CD4-positive, CD25-positive, alpha-beta regulatory T cell (primary cell): ENCODE measurements at regions not wholly inside any gene's neighbourhood (a gene's known extent, or its start where the extent isn't known, plus 50 kb on each side); places are given as distances from the start of the nearest gene placed in this dataset.
"Not testable (repeated sequence)": the region's sequence is repeated elsewhere in the genome, so short reads cannot be mapped to it uniquely, and the experiment has no call there.

Experiments used
- ATAC-seq, 2 donors: fragments of 150-1000 bp; cut with Tn5 transposase; one replicate each; pipeline ENCODE4 v1.10.0; 2021; ENCODE audit warnings: low read depth in 2 of 2, moderate number of reproducible peaks in 2 of 2, moderate library complexity in 1 of 2
- DNase-seq, 3 donors: peaks; one replicate each; pipeline versions ENCODE4 v3.0.0 to v3.0.0-alpha.2; 2012 to 2022; ENCODE audit warnings: mixed read lengths in 1 of 3
- H3K27ac ChIP-seq: one replicate; pipeline ENCODE4 v1.7.0; 2013; ENCODE audit warnings: mild to moderate bottlenecking, low read length; ENCODE audit not compliant: insufficient read depth, poor library complexity, severe bottlenecking
- H3K27me3 ChIP-seq: one replicate; pipeline ENCODE4 v1.7.0; 2013; ENCODE audit warnings: low read length; ENCODE audit not compliant: control insufficient read depth, insufficient read depth
- H3K36me3 ChIP-seq: one replicate; pipeline ENCODE4 v1.7.0; 2013; ENCODE audit warnings: mild to moderate bottlenecking, low read length, moderate library complexity; ENCODE audit not compliant: control insufficient read depth, insufficient read depth
- H3K4me1 ChIP-seq: 2 replicates; pipeline ENCODE4 v1.7.0; 2013; ENCODE audit warnings: mild to moderate bottlenecking, low read length; ENCODE audit not compliant: insufficient read depth, control insufficient read depth, poor library complexity, severe bottlenecking
- H3K4me3 ChIP-seq: one replicate; pipeline ENCODE4 v1.7.0; 2013; ENCODE audit warnings: low read depth, mild to moderate bottlenecking, low read length, moderate library complexity
- H3K9me3 ChIP-seq, 2 experiments: 1 replicate in 1 of 2; 2 replicates in 1 of 2; pipeline ENCODE4 v1.7.0; 2013; ENCODE audit warnings: low read length in 2 of 2, mild to moderate bottlenecking in 1 of 2, moderate library complexity in 1 of 2; ENCODE audit not compliant: control insufficient read depth in 2 of 2
- H3K27ac Mint-ChIP-seq, 3 donors: one replicate each; pipeline ENCODE4 v1.8.0; 2020 to 2022; ENCODE audit warnings: mild to moderate bottlenecking in 3 of 3, mixed read lengths in 3 of 3, moderate library complexity in 2 of 3
- H3K27me3 Mint-ChIP-seq: one replicate; pipeline ENCODE4 v1.8.0; 2022; ENCODE audit warnings: mild to moderate bottlenecking, mixed read lengths
- H3K36me3 Mint-ChIP-seq: one replicate; pipeline ENCODE4 v1.8.0; 2020; ENCODE audit warnings: mixed read lengths
- H3K4me1 Mint-ChIP-seq, 4 donors: one replicate each; pipeline ENCODE4 v1.8.0; 2020 to 2022; ENCODE audit warnings: mixed read lengths in 4 of 4, mild to moderate bottlenecking in 1 of 4
- H3K4me3 Mint-ChIP-seq, 4 donors: one replicate each; pipeline ENCODE4 v1.8.0; 2020 to 2022; ENCODE audit warnings: mild to moderate bottlenecking in 4 of 4, mixed read lengths in 4 of 4, moderate library complexity in 3 of 4
- H3K9me3 Mint-ChIP-seq, 7 donors: one replicate each; pipeline ENCODE4 v1.8.0; 2020 to 2022; ENCODE audit warnings: mixed read lengths in 7 of 7, mild to moderate bottlenecking in 3 of 7, moderate library complexity in 2 of 7

GRCh38 chr5:2153802-2154201 is 271.1 kb upstream of the IRX4 start:
- ATAC-seq (no peak), DNase-seq (no peak)
- no peaks in the 10 kb centered on the region for H3K36me3 Mint-ChIP-seq
- Histone ChIP-seq H3K4me1 (no peaks in the 10 kb centered on the region), H3K27me3 (no peaks in the 10 kb centered on the region), H3K36me3 (no peaks in the 10 kb centered on the region), H3K27ac (no peak overlapping the region), H3K4me3 (no peak overlapping the region), H3K9me3 (no peaks in the 10 kb centered on the region)
- H3K27ac Mint-ChIP-seq, result no peak overlapping the region
- H3K4me3 Mint-ChIP-seq, result no peak overlapping the region
- H3K9me3 Mint-ChIP-seq, result peaks cover 0 to 3% (median 0%) of the 10 kb centered on the region in 7 donors
- no peaks in the 10 kb centered on the region for H3K27me3 Mint-ChIP-seq
- H3K4me1 Mint-ChIP-seq, result peaks cover 0 to 5% (median 0%) of the 10 kb centered on the region in 4 donors

- no peaks in the 10 kb centered on the region for H3K36me3 Mint-ChIP-seq
- H3K27me3 Mint-ChIP-seq, result no peaks in the 10 kb centered on the region
- no peak overlapping the region for H3K4me3 Mint-ChIP-seq
- Histone ChIP-seq H3K9me3 (no peaks in the 10 kb centered on the region), H3K27ac (no peak overlapping the region), H3K4me1 (no peaks in the 10 kb centered on the region), H3K4me3 (no peak overlapping the region), H3K36me3 (no peaks in the 10 kb centered on the region), H3K27me3 (no peaks in the 10 kb centered on the region)
- peaks cover 0 to 5% (median 0%) of the 10 kb centered on the region in 4 donors for H3K4me1 Mint-ChIP-seq
- no peak overlapping the region for H3K27ac Mint-ChIP-seq
- H3K9me3 Mint-ChIP-seq, result peaks cover 0 to 3% (median 0%) of the 10 kb centered on the region in 7 donors
- no peak for DNase-seq
- ATAC-seq, result no peak
Measured at GRCh38 chr5:2153350-2153749, 270.6 kb upstream of the IRX4 start.

GRCh38 chr5:2151301-2151888 is 268.7 kb upstream of the IRX4 start:
- H3K27ac Mint-ChIP-seq, H3K27me3 Mint-ChIP-seq, H3K27me3 ChIP-seq, H3K36me3 ChIP-seq, H3K4me1 Mint-ChIP-seq, H3K9me3 Mint-ChIP-seq, H3K4me1 ChIP-seq, H3K4me3 ChIP-seq, H3K36me3 Mint-ChIP-seq, H3K4me3 Mint-ChIP-seq, H3K9me3 ChIP-seq, ATAC-seq, H3K27ac ChIP-seq: not testable (repeated sequence)
- DNase-seq, result peak in 1 of 3 donors; percentile 15

GRCh38 chr5:2149195-2149539 is 266.4 kb upstream of the IRX4 start:
- ATAC-seq, result no peak
- no peaks in the 10 kb centered on the region for H3K4me1 ChIP-seq
- no peak overlapping the region for H3K4me3 ChIP-seq
- peak in 1 of 3 donors; percentile 23 for DNase-seq
- Mint-ChIP-seq H3K27ac (no peak overlapping the region), H3K9me3 (peaks cover 0 to 3% (median 0%) of the 10 kb centered on the region in 7 donors), H3K4me1 (peaks cover 0 to 5% (median 0%) of the 10 kb centered on the region in 4 donors), H3K4me3 (no peak overlapping the region), H3K36me3 (no peaks in the 10 kb centered on the region), H3K27me3 (peaks cover 7% of the 10 kb centered on the region)
- no peaks in the 10 kb centered on the region for H3K36me3 ChIP-seq
- H3K27me3 ChIP-seq, result no peaks in the 10 kb centered on the region
- no peak overlapping the region for H3K27ac ChIP-seq
- no peaks in the 10 kb centered on the region for H3K9me3 ChIP-seq

- H3K36me3 Mint-ChIP-seq, result no peaks in the 10 kb centered on the region
- no peaks in the 10 kb centered on the region for H3K9me3 ChIP-seq
- no peak overlapping the region for H3K27ac Mint-ChIP-seq
- no peaks in the 10 kb centered on the region for H3K36me3 ChIP-seq
- peaks cover 7% of the 10 kb centered on the region for H3K27me3 Mint-ChIP-seq
- H3K9me3 Mint-ChIP-seq, result peaks cover 0 to 3% (median 0%) of the 10 kb centered on the region in 7 donors
- H3K4me3 ChIP-seq, result no peak overlapping the region
- H3K4me1 Mint-ChIP-seq, result peaks cover 0 to 5% (median 0%) of the 10 kb centered on the region in 4 donors
- H3K27ac ChIP-seq, result no peak overlapping the region
- no peaks in the 10 kb centered on the region for H3K27me3 ChIP-seq
- DNase-seq, result no peak
- no peak for ATAC-seq
- no peaks in the 10 kb centered on the region for H3K4me1 ChIP-seq
- H3K4me3 Mint-ChIP-seq, result no peak overlapping the region
Measured at GRCh38 chr5:2148312-2149194, 265.8 kb upstream of the IRX4 start.

- Histone ChIP-seq H3K36me3 (no peaks in the 10 kb centered on the region), H3K27ac (no peak overlapping the region), H3K9me3 (no peaks in the 10 kb centered on the region), H3K4me1 (no peaks in the 10 kb centered on the region), H3K27me3 (no peaks in the 10 kb centered on the region), H3K4me3 (no peak overlapping the region)
- Mint-ChIP-seq H3K4me3 (no peak overlapping the region), H3K27ac (no peak overlapping the region), H3K27me3 (peaks cover 7% of the 10 kb centered on the region), H3K4me1 (peaks cover 0 to 5% (median 0%) of the 10 kb centered on the region in 4 donors), H3K9me3 (peaks cover 0 to 3% (median 0%) of the 10 kb centered on the region in 7 donors), H3K36me3 (no peaks in the 10 kb centered on the region)
- DNase-seq (no peak), ATAC-seq (no peak)
Measured at GRCh38 chr5:2147504-2148311, 265.0 kb upstream of the IRX4 start.

GRCh38 chr5:2143646-2144353 is 261.1 kb upstream of the IRX4 start:
- Mint-ChIP-seq H3K27me3 (peaks cover 7% of the 10 kb centered on the region), H3K9me3 (peaks cover 0 to 3% (median 0%) of the 10 kb centered on the region in 7 donors), H3K4me3 (no peak overlapping the region), H3K27ac (no peak overlapping the region), H3K4me1 (no peaks in the 10 kb centered on the region), H3K36me3 (no peaks in the 10 kb centered on the region)
- no peak overlapping the region for H3K27ac ChIP-seq
- H3K36me3 ChIP-seq, result no peaks in the 10 kb centered on the region
- H3K27me3 ChIP-seq, result no peaks in the 10 kb centered on the region
- no peaks in the 10 kb centered on the region for H3K9me3 ChIP-seq
- no peak for DNase-seq
- no peak for ATAC-seq
- H3K4me3 ChIP-seq, result no peak overlapping the region
- H3K4me1 ChIP-seq, result no peaks in the 10 kb centered on the region
